ENCODE measurements at regions not wholly inside any gene's neighbourhood (a gene's known extent, or its start where the extent isn't known, plus 50 kb on each side); places are given as distances from the start of the nearest gene placed in this dataset.

DNA sequence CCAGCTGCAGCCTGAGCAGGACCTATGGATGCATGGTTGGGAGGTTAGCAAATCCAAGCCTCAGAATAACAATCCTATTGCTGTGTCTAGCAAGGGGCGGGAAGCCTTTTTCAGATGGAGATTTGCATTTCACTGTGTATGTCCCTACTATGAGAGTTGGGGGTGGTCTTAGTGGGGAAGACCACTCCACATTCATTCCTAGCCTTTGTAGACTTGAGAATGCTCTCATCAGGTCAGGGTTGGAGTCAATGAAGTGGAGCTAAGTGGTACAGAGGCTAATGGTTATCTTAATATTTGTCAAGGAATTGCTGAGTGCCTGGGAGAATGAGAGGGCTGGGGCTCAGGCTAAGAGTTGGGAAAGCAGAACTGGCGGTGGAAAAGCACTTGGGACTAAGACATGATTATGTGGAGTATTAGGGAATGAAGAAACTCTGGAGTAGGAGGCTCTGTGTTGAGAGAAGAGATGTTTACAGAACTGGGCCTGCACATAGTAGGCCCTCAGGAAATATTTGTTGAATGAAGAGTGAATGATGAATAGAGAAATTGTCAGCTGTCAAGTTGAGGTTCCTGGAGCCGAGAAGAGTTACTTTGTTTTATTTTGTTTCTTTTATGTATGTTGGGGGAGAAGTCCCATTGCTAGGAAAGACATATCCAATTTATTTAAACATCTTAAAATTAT is 175.5 kb upstream of the SPRY4 start:
- H3K27ac Mint-ChIP-seq, result peak overlapping the region; percentile 94 to 97 (median 97)
- no peaks in the 10 kb centered on the region for H3K36me3 Mint-ChIP-seq (ENCODE audit: low read depth)
- peak overlapping the region; percentile 2 to 22 (median 10) for H3K4me3 Mint-ChIP-seq
- TF ChIP-seq, protein P1, sequence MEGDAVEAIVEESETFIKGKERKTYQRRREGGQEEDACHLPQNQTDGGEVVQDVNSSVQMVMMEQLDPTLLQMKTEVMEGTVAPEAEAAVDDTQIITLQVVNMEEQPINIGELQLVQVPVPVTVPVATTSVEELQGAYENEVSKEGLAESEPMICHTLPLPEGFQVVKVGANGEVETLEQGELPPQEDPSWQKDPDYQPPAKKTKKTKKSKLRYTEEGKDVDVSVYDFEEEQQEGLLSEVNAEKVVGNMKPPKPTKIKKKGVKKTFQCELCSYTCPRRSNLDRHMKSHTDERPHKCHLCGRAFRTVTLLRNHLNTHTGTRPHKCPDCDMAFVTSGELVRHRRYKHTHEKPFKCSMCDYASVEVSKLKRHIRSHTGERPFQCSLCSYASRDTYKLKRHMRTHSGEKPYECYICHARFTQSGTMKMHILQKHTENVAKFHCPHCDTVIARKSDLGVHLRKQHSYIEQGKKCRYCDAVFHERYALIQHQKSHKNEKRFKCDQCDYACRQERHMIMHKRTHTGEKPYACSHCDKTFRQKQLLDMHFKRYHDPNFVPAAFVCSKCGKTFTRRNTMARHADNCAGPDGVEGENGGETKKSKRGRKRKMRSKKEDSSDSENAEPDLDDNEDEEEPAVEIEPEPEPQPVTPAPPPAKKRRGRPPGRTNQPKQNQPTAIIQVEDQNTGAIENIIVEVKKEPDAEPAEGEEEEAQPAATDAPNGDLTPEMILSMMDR (IDR thresholded peaks at IDR 0.05; ENCODE audit: unreplicated experiment in 3 of 3), result no peak
- H3K9me3 Mint-ChIP-seq, result no peaks in the 10 kb centered on the region
- peaks cover 6% of the 10 kb centered on the region for H3K27me3 Mint-ChIP-seq (ENCODE audit: low read depth)
- H3K4me1 Mint-ChIP-seq, result peaks cover 51% of the 10 kb centered on the region

DNA sequence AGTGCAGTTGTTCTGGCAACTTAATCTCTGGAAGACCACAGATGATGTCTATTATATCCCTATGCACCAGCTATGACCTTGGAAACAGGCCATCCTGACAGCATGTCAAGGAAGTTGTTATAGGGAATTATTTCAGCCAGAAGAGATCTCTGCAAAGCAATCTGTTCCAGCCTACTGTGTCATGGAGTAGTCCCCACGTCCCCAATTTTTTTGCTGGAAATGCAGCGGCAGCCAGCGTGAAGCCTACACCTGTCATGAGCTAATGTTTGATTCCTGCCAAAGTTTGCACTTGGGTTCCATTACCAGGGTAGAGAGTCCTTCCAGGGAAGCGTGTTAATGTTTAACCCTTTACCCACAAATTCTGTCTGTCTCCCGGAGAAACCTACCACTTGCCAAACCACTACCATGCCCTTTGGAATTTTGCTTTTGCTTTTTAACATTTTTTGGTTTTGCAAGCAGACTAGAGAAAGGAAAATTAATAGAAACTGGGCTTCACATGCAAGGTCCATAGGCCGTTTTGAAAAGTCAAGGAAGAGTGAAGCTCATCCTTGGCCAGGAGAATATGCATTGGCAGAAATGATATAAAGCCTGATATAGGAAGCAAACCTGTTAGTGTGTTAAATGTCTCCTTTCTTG is 174.9 kb upstream of the SPRY4 start:
- Mint-ChIP-seq H3K4me1 (peaks cover 52% of the 10 kb centered on the region), H3K9me3 (no peaks in the 10 kb centered on the region), H3K4me3 (peak overlapping the region in 1 of 3 experiments; percentile 2), H3K27ac (peak overlapping the region; percentile 94 to 97 (median 97)), H3K36me3 (ENCODE audit: low read depth) (no peaks in the 10 kb centered on the region), H3K27me3 (ENCODE audit: low read depth) (peaks cover 6% of the 10 kb centered on the region)
- TF ChIP-seq, protein P1 (IDR thresholded peaks at IDR 0.05; ENCODE audit: unreplicated experiment in 3 of 3), result no peak

DNA sequence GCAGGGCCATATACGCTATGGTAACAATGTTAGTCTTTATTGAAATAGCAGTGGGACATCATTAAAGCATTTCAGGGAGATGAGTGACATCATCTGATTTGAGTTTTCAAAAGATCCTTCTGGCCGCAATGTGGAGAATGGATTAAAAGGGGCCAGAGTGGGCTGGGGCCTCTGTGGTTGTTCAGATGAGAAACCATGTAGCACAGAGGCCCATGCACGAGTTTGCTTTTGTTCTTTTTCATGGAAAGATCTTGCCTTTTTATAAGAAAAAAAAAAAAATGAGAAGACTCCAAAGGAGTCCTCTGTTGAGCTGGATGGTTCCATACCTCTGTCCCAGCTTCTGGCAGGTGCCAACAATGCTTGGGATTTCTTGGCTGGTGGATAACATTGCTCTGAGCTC is 173.5 kb upstream of the SPRY4 start:
- H3K4me1 Mint-ChIP-seq, result peaks cover 59% of the 10 kb centered on the region
- H3K27ac Mint-ChIP-seq, result peak overlapping the region; percentile 11 to 71 (median 32)
- TF ChIP-seq, protein P1 (IDR thresholded peaks at IDR 0.05; ENCODE audit: unreplicated experiment in 3 of 3), result no peak
- H3K9me3 Mint-ChIP-seq, result no peaks in the 10 kb centered on the region
- no peak overlapping the region for H3K4me3 Mint-ChIP-seq
- peaks cover 6% of the 10 kb centered on the region for H3K27me3 Mint-ChIP-seq (ENCODE audit: low read depth)
- H3K36me3 Mint-ChIP-seq (ENCODE audit: low read depth), result no peaks in the 10 kb centered on the region

DNA sequence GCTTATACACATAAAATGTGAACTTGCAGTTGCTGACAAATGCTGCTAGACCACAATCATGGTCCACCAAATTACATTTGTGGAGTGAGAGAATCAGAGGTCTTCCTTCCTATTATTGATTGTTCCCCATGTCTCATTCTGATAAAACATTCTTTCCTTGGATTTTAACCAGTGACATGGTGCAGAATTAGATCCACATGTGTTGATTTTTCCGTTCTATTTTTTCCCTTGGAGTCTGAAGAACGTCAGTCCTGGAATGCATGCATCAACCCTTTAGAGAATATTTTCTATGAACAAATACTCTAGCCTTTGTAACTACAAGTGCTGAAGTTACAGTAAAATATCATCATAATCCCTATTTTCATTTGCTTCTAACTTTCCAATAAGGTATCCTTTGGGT is 170.7 kb upstream of the SPRY4 start:
- peak overlapping the region; percentile 9 to 82 (median 55) for H3K27ac Mint-ChIP-seq
- peaks cover 5% of the 10 kb centered on the region for H3K27me3 Mint-ChIP-seq (ENCODE audit: low read depth)
- H3K4me1 Mint-ChIP-seq, result peaks cover 78% of the 10 kb centered on the region
- H3K9me3 Mint-ChIP-seq, result no peaks in the 10 kb centered on the region
- H3K36me3 Mint-ChIP-seq (ENCODE audit: low read depth), result no peaks in the 10 kb centered on the region
- H3K4me3 Mint-ChIP-seq, result no peak overlapping the region
- TF ChIP-seq, protein P1 (IDR thresholded peaks at IDR 0.05; ENCODE audit: unreplicated experiment in 3 of 3), result no peak

DNA sequence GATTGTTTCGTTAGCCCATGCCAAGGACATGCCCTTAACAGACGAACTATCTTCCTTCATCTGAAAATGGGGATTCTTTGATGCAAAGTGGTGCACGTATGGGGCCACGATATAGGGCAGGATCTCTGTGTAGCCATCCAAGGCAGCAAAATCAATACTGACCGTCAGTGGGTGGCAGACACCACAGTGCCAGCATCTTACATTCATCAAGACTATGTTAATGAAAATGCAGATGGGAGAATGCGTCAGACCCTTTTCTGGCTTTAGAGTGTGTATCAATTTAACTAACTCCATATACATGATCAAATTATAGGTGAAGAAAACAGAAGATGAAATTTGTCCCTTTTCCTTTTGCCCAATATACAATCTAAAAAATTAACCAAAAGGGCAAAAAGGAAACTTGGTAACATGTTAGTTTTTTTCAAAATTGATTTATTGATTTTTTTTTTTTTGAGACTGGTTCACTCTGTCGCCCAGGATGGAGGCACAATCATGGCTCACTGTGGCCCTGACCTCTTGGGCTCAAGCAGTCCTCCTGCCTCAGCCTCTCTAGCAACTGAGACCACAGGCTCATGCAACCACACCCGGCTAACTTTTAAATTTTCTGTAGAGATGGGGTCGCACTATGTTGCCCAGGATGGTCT is 169.2 kb upstream of the SPRY4 start:
- no peaks in the 10 kb centered on the region for H3K9me3 Mint-ChIP-seq
- no peaks in the 10 kb centered on the region for H3K36me3 Mint-ChIP-seq (ENCODE audit: low read depth)
- H3K4me1 Mint-ChIP-seq, result peaks cover 75% of the 10 kb centered on the region
- TF ChIP-seq, protein P1 (IDR thresholded peaks at IDR 0.05; ENCODE audit: unreplicated experiment in 3 of 3), result no peak
- peak overlapping the region in 1 of 3 experiments; percentile 96 for H3K27ac Mint-ChIP-seq
- no peaks in the 10 kb centered on the region for H3K27me3 Mint-ChIP-seq (ENCODE audit: low read depth)
- H3K4me3 Mint-ChIP-seq, result no peak overlapping the region

Data from nephron (organoid).